ENCODE measurements at regions not wholly inside any gene's neighbourhood (a gene's known extent, or its start where the extent isn't known, plus 50 kb on each side); places are given as distances from the start of the nearest gene placed in this dataset.

- DNase-seq (ENCODE audit: low read depth): no peak
Observed at GRCh38 chr14:95410838-95411237, 91.1 kb upstream of the CLMN start.

- no peak for DNase-seq (ENCODE audit: low read depth)
Observed at GRCh38 chr14:95409477-95410272, 90.0 kb upstream of the CLMN start.

DNA sequence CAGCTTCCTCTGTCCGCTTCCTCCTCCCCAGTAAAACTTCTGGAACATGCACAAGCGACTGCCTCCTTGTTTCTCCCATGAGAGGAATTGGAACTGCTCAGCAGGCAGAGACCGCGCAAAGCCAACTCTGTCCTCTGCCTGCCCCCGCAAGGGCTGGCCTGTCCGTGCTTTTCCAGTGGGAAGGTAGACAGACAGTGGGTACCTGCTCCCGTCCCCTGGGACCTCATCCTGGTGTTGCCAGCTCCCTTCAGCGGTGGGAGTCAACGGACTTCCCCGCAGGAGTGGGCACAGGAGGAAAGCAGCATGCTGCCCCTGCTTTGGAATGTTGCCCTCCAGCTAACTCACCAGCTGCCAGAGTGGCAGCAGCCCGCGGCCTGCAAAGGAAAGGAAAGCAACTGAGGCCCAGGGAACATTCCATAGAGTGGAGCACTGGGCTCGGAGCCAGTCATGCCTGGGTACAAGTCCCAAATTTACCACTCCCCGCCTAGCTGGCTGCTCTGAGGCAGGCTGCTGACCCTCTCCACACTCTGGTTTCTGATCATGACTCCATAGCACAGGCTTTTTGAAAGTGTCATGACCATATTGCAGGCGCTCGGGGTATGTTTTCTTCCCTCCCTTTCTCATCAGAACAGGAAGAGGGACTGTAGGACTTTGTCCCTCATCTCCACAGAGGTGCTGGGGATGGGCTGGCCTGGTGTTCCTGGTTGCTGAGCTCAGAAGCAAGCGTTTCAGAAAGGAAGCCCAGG lies 89.2 kb upstream of the CLMN start:
- DNase-seq (ENCODE audit: low read depth): no peak

- DNase-seq (ENCODE audit: low read depth): no peak
Observed at GRCh38 chr14:95407354-95407753, 87.6 kb upstream of the CLMN start.

DNA sequence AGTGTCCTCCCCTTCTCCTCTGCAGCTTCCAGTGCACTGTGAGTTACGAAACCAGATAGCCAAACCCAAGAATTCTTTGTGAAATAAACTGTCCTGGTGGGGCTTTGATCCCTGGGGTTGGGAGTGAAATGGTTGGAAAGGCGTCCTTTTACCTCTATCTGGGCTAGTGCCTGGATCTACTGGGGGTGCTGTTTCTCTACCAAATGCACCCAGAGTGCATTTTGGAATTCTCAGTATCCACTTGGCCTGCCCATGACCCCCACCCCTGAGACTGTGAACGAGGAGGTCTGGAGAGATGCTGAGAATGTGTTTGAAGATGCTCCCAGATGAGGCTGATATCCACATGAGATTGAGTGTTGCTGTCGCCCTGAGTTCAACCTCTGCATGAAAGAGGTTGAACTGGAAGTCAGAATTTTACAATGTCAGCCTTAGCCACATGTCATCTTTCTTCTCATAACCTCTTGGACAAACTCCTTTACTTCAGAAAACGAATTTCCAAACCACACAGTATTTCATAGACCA lies 87.1 kb upstream of the CLMN start:
- DNase-seq (ENCODE audit: low read depth): no peak

DNA sequence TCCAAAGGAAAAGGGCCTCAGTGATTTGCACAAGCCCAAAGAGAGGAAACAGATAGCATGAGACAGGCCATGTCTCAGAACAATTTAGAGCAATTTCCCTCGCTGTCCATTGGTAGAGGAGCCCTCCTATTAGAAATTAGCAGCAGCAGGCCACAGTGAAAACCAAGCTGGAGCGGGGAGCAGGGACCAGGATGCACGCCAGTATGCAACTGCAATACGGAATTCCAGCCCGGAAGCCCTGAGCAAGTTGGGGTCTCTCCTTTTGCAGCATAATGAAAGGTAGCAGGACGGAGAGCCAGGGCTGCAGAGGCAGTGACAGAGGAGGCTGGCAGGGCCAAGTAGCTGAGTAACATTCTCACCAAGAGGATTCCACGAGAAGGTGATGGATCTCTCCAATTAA lies 84.9 kb upstream of the CLMN start:
- DNase-seq (ENCODE audit: low read depth): no peak

DNA sequence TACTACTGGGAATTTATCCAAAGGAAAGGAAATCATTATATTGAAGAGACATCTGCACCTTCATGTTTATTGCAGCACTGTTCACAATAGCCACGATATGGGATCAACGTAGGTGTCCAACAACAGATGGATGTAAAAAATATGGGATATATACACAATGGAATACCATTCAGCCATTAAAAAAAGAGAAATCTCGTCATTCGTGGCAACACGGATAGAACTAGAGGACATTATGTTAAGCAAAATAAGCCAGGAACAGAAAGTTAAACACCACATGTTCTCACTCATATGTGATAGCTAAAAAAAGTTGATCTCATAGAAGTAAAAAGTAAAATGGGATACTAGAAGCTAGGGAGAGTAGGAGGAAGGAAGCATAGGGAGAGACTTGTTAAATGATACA lies 82.9 kb upstream of the CLMN start:
- no peak for DNase-seq (ENCODE audit: low read depth)

GRCh38 chr14:95402176-95402575 lies 82.5 kb upstream of the CLMN start:
- no peak for DNase-seq (ENCODE audit: low read depth)

- DNase-seq (ENCODE audit: low read depth): no peak
Observed at GRCh38 chr14:95398630-95399547, 79.2 kb upstream of the CLMN start.

DNA sequence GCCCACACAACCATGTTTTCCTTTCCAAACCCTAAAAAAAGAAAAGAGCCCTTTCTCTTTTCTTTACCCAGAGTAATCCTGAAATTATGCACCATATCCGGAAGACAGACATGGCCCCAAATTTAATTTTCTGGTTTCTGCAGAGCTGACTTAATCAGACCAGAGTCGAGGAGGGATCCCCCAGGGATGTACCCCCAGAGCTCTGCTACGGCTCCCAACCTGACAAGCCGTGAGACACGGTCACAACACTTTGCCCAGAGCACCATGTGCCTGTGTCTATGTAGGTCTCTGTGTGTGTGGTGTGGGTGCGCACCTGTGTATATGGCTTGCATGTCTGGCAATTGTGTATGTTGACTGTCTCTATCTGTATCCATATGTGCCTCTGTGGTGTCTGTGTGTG lies 77.6 kb upstream of the CLMN start:
- DNase-seq (ENCODE audit: low read depth): no peak

GRCh38 chr14:95396221-95396620 lies 76.5 kb upstream of the CLMN start:
- no peak for DNase-seq (ENCODE audit: low read depth)

GRCh38 chr14:95395098-95395737 lies 75.5 kb upstream of the CLMN start:
- DNase-seq (ENCODE audit: low read depth): no peak

GRCh38 chr14:95394297-95395097 lies 74.8 kb upstream of the CLMN start:
- no peak for DNase-seq (ENCODE audit: low read depth)

DNA sequence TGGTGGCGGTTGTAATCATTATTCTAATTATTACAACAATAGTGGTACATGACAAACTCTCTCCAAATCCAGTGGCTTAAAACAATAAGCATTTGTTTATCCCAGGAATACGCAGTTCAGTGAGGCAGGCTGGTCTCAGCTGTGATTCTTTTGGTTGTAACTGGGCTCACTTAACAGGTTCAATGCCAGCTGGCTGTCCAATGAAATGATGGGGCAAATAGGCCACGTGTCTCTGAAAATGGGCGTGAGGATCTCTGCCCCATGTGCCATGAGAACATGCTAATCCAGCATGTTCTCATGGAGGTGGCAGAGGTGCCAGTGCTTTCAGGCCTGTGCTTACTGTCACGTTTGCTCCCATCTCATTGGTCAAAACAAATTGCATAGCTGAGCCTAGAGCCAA lies 73.1 kb upstream of the CLMN start:
- no peak for DNase-seq (ENCODE audit: low read depth)

DNA sequence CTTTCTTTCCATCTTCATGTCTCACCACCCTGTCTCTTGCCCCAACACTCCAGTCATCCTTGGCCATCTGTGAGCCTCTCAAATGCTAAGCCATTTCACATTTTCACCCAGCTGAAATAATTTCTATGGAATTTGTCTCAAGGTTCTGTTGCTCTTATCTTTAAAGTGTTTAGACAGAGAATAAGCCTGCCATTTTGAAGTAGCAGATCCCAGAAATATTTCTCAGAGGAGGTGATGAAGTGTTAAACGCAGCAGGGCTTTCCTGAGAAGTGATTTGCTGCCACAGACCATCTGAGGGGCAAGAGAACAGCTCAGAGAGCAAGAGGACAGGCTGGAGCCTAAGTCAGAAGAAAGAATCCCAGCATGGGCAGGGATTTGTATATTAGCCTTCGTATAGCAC lies 71.6 kb upstream of the CLMN start:
- no peak for DNase-seq (ENCODE audit: low read depth)

DNA sequence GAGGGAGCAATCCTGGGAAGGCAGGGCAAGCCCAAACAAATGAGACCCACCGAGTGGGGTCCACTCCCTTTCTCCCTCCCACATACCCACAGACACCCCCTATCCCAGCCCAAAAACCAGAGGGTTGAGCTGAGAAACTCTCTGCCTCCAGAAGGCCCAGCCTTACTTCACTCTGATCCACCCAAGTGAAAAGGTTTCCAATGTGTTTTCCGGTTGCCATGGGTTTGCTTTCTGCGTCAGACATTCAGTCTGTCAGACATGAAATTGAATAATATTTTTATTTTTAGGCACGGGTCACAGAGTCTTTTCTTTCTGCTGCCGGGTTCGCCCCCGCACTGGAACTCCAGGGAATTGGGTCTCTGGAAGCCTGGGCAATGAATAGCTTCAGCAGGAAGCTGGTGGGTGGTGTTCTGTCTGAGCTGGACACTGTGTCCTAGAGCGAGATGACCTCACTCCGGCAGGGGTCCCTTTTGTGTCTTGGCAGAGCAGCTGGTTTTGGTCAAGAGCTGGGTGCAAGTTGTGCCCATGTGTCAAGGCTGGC lies 69.8 kb upstream of the CLMN start:
- DNase-seq (ENCODE audit: low read depth): no peak

- DNase-seq (ENCODE audit: low read depth): no peak
Observed at GRCh38 chr14:95388699-95389098, 69.0 kb upstream of the CLMN start.

GRCh38 chr14:95387826-95388445 lies 68.2 kb upstream of the CLMN start:
- no peak for DNase-seq (ENCODE audit: low read depth)

DNA sequence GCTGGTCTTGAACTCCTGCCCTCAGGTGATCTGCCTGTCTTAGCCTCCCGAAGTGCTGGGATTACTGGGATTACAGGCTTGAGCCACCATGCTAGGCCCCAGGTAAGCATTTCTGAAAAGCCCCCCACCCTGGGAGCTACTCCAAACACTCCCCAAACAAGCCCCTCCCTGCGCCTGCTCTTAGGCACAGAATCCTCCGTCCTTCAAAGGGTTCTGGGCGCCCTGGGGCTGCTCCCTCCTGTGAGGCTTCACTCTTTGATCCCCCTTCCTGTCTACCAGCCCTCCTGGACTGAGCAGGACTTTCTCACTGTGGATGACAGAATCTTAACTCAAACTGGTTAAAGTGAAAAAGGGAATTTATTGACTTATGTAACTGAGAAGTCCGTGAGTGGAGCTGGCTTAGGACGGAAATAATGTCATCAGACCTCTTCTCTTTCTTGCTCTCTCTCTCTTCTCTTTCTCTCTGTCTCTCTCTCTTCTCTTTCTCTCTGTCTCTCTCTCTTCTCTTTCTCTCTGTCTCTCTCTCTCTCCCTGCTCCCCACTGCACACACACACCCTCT lies 66.9 kb upstream of the CLMN start:
- no peak for DNase-seq (ENCODE audit: low read depth)

GRCh38 chr14:95385701-95386100 lies 66.0 kb upstream of the CLMN start:
- DNase-seq (ENCODE audit: low read depth): no peak
